NCI-H226 (cell line): ENCODE measurements at regions not wholly inside any gene's neighbourhood (a gene's known extent, or its start where the extent isn't known, plus 50 kb on each side); places are given as distances from the start of the nearest gene placed in this dataset.
"Not testable (repeated sequence)": the region's sequence is repeated elsewhere in the genome, so short reads cannot be mapped to it uniquely, and the experiment has no call there.

ENCODE experiments used
- DNase-seq: peaks from one replicate; pipeline ENCODE4 v3.0.0-alpha.2; 2015

DNA sequence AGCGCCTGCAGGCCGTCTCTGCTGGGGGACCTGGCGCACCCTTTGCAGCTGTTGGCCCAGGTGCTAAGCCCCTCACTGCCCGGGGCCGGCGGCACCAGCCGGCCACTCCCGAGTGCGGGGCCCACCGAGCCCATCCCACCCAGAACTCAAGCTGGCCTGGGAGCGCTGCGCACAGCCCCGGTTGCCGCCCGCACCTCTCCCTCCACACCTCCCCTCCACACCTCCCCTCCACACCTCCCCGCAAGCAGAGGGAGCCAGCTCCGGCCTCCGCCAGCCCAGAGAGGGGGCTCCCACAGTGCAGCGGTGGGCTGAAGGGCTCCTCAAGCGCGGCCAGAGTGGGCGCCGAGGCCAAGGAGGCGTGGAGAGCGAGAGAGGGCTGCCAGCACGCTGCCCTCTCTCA, 177.8 kb upstream of the KAZN start:
- no peak for DNase-seq

DNA sequence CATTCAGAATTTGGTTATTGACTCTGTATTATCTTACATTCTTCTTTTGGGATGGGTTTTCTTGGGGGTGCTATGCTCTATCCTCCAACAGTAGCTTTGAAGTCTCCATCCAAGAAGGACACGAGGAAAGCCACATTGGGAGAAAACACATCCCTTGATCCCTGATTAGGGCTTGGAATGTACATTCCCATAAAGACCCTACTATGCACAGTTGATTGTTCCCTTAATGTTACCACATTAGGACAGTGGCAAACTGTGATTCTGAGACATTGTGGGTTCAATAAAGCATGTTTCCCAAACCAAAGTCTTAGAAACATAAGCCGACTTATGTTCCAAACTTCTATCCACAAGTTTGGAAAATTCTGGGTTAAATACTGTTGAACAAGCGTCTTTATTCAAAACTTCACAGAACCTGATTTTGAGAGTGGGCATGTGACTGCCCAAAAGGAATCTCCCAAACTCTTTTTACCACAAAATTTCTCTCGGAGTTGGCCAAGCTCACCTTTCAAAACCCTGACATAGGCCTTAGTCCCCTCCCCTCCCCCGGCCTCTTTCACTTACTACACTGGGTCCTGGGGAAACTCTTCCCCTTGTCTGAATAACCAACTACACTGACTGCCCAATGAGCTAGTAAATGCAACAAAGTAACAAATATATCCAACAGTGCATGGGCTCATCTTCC, 177.0 kb upstream of the KAZN start:
- no peak for DNase-seq

DNA sequence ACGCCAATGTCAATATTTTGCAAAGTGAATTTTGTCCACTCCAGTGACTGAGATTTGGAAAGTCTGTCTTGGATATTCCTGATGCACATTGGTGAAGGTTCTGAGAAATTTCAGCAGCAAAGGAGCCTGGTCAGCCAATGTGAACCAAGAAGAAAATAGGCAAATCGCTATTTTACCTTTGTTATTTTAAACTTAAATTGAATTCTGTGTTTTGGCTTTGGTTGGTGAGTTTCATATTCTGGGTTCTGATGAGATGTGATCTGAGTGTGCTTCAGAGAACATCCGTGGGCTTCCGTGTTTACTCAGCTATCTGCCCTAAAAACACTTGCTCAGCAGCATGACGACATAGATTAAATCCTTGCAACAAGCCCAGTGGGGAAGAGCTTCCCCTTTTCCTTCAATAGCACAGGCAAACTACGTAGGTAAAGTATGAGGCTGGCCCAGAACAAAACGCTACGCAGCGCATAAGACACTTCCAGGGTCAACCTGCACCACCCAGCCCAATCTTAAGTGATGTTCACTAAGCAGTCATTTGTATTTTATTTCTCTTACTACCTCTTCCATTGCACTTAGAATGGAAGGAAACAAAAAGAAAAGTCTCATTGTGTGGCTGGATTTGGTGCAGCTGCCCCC, 176.4 kb upstream of the KAZN start:
- DNase-seq, result no peak

DNA sequence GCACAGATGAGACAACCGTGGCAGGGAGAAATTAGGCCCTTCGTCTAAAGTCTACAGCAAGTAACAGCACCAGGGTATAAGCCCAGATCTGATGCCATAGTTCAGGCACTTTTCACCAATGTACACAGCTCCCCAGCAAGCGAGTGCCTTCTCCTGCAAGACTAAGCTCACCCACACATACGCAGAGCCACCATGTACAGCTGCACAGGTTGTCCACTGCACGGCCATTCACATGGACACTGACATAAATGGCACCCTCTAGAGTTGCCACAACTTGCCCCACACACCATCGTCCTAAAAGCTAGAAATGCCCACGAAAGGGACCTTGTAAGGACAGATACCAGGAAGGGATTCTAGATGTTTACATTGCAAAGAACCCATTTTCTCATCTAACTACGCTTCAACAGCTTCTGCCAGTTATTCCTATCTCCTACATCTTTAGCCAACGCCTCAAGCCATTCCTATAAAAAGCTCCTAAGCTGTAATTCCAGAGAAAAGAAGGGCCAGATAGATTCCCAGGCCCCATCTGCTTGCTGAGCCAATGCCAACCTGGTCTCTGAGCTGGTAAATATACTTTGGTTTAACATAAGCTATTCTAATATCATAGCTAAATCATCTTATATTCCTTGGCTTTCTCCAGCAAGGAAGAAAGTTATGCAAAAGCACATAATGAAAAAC, 174.0 kb upstream of the KAZN start:
- no peak for DNase-seq

DNA sequence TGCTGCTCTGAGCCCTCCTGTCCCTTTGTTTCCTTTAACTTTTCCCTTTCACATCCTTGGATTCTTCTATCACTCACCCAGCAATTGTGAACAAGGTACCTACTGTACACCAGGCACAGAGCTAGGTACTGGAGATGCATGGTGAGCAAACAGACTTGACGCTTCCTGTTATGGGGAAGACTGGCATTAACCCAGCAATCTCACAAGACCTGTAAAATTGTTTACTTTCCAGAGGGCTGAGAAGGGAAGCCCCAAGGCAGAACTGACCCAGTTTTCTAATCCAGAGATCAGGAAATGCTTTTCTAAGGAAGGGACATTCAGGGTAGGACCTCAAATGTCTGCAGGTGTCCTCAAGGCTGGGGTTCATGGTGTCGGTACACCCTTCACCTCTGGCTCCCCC, 171.6 kb upstream of the KAZN start:
- DNase-seq, result no peak

DNA sequence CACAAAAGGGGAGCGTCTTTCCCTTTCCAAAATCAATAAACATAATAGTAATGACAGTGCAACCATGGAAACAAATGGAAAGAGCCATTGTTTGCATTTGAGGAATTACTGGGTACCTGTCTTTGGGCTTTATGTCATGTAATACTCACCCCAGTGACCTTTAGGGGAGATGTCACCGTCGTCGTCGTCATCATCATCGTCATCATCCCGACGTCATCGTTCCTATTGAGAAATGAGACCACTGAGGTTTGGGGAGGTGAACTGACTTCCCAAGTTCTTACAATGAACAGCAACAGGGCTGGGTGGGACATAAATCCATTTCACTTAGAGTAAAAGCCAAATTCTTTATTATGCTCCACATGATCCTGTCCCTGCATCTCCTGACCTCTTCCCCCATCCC, 168.9 kb upstream of the KAZN start:
- no peak for DNase-seq

DNA sequence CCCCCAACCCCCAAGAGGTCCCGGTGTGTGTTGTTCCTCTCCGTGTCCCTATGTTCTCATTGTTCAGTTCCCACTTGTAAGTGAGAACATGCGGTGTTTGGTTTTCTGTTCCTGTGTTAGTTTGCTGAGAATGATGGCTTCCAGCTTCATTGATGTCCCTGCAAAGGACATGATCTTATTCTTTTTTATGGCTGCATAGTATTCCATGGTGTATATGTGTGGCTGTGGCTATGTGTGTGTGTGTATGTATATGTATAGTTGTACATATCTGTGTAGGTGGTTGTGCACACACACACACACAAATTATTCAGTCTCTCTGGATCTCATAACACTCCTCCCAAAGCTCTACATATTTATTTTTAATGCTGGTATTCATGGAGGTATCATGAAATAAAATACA, 165.8 kb upstream of the KAZN start:
- DNase-seq, result not testable (repeated sequence)

DNA sequence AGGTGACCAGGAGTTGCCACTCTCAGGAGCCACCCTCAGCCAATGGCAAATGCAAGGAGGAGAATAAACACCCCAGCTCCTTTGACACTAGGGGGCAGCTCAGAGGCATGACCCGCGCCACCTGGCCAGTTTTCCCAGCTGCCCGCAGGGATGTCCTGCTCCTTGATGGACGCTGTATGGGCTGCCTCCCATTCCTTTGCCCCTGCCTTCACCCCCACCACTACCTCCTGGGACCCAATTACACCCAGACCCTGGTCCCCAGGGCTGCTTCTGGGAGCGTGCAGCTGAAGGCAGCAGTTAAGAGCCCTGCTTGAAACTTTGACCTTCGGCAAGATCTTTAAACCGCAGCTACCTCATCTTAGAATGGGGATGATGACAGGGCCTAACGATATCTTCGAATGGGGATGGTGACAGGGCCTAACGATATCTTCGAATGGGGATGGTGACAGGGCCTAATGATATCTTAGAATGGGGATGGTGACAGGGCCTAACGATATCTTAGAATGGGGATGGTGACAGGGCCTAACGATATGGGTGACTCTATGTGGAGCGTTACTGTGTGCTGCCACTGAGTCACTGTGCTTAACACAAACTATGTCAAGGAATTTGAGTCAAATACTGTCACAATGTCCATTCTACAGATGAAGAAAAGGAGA, 163.0 kb upstream of the KAZN start:
- DNase-seq, result no peak

DNA sequence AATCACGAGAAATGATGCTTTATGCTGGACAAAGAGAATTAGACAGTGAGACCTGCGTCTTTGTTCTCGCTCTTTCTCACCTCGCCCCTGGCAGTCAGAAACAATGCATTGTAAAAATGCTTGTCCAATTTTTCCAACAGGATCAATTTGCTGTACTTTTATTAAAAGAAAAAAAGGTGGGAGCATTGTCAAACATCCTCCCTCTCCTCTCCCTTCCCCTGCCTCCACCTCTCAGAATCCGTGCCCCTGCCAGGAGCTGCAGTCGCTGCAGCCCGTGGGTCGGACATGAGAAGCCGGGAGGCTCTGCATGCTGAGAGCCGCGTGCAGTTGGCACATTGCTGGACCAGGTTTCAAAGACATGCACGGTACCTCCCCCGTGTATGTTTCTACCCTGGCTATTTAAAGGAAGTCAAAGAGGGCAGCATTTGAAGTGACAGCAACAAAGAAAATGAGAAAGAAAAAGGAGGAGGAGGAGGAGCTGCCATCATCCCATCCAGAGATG, 161.0 kb upstream of the KAZN start:
- DNase-seq, result no peak

DNA sequence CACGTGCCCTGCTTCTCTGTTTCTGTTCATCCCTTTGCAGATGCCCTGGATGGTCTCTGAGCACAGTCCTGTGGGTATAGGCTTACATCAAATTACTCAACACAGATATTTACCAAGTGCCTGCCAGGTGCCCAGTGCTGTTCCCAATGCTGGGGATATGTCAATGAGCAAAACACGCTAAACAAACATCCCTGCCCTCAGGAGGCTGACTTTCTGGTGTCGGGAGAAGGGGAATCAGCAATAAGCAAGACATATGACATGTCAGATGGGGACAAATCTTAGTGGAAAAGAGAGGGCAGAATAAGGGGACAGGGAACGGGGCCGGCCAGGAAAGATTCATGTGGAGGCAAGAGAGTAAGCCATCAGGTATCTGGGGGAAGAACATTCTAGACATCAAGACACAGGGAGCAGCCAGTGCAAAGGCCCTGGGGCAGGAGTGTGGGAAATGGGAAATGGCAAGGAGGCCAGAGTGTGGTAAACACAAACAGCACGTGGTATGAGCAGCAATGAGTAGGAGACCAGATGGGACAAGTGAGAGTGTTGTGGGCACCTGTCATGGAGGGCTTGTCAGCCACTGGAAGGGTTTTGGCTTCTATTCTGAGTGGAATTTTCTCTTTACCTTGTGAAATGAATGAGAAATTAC, 160.2 kb upstream of the KAZN start:
- DNase-seq, result no peak

DNA sequence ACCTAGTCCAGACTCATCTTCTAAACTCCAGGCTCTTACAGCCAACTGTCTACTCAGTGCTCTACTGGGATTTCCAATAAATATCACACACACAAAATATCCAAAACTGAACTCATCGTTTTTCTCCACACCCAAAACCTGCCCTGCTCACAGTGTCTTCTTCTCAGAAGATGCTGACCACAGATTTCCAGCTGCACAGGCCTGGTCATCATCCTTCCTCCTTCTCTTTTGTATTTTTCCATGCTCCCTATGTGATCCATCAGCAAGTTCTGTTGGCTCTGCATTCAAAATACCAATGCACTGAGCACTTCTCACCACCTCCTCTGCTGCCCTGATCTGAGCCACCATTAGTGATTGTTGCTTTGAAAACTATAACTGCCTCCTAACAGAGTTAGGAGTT, 159.5 kb upstream of the KAZN start:
- no peak for DNase-seq

DNA sequence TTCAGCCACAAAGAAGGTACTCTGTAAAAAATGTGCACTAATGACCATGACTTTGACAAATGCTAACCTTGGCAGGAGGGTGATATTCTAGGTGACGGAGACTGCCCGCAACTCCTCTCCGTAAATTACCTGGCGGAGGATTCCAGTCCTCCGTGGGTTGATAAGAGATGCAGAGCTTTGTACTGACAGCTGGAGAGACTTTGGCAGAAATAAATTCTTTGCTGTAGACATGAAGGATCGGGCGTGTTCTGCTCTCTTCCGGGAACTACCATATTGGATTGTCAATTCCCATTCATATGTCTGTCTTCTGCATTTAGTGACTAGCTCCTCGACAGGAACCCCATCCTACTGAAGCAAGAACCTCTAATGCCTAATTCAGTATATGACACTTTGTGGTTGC, 158.3 kb upstream of the KAZN start:
- no peak for DNase-seq

DNA sequence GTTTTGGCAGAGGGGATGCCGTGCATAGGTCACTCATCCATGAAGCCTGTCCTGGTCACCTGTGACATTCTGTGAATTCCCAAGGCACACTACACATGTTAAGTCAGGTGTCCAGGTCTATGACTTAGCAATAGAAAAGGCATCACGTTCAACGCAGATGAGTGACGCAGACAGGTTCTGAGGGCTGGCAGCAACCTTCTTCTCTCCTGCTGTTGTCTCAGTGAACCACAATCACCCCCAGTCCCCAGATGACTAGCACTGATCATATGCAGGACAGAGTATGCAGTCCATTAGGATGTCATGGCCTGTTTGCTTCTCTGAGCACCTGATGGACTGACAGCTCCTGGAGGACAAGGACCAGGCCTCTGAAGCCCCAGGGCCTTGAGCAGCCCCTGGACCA, 157.8 kb upstream of the KAZN start:
- DNase-seq, result no peak

DNA sequence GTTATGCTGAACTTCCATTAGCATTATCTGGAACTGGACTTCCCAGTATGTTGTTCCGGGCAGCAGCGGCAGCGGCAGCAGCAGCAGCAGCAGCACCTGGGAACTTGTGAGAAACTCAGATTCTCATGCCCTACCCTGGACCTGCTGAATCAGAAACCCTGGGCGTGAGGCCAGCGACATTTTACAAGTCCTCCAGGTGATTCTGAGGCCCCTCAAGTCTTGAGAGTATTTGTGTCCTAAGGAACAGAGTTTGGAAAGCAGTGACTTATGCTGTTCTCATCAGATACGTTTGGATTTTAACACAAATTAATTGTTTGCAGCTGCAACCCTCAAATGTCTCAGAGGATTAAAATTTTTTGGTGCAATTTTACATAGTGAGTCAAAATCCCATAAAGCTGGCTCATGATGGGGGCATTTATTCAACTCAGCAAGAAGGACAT, 157.2 kb upstream of the KAZN start:
- no peak for DNase-seq

DNA sequence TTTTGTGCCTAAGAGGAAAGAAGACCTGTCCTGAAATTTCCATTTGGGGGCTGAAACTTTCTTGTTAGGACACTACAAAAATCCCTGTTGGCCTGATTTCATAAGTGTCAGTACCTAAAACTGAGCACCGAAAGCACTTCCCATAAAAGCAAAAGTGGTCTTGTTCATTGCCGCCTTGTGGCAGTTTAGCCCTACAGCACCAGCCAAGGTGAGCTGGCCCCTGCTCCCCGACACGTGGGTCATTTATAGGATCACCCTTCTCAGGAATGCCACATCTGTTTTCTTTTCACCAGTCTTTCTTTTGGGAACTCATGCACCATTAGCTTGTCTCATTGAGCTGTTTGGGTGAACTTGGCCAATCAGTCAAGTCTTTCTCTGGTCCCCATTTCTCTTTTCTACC, 155.8 kb upstream of the KAZN start:
- no peak for DNase-seq

DNA sequence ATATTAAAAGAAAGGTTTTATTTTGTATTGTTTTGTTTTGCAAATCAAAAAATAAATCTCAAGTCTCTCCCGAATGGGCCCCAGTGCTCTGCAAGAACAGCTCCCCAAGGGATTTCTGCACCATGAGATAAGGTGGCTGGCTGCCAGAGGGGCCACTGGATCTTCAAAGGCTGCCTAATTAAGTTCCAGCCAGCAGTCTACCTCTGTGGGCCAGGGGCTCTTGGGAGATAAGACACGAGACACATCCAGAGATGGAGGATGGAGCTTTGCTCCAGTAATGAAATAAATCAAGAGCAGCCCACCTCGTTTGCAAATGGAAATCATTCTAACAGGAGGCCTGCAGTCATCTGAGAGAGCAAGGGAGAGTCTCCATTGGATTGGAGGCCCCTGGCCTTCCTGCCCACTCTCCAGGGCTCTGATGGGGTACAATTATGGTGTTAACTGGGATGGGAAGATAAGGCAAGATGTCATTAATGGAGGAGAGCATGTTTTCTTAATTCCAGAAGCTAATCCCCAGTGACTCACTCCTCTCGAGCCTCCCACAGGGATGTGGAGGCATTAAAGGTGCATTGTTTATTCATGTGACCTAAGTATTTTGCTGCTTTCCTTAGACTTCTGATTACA, 155.2 kb upstream of the KAZN start:
- no peak for DNase-seq

DNA sequence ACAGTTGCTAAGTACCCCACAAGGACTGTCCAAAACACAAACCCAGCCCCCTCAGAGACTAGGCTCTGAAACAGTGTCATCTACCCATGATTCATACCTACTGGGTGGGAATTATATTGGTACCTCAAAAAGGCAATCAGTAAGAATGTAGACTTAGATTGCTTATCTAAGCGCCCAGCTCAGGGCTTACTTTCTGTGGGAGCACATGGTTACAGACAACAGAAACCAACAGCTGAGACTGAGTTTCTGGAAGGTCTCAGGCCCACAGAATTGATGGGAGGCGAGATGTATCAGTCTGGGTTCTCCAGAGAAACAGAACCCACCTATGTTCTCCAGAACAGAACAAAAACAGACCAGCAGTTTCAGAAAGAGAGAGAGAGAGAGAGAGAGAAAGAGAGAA, 147.3 kb upstream of the KAZN start:
- no peak for DNase-seq

DNA sequence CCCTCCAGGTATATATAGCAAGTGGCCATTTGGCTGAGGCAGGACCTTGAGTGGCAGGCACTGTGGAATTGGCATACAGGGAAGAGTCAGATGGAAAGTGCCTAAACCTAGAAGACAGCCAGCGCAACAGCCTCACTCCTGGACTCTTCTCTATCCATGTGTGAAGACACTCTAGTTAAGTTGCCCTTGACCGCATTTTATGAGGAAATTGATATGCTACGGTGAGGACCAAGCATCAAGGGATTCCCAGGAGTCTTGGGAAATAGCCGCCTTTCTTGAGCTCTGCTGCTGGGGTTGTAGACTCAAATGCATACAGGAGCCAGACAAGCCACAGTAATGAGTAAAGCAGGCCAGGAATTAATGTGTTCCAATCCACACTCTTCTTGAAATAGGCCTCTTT, 145.9 kb upstream of the KAZN start:
- DNase-seq, result no peak

DNA sequence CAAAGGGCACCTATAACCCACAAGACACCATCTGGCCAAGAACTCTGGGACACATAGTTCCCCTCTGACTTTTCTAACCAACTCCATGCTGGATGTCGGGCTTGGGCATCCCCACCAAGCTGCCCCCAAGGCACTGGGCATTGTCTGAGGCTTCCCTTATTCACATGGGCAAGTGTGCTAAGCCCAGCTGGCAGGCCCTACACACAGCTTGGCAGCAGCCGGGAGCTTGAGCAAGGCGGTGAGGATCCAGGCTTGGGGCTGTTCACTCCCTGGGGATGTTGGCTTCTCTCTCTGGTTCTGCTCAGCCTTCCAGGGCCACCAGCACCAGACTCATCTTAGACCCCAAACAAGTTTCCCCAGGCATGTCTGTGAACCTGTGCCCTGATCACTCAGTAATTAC, 138.3 kb upstream of the KAZN start:
- DNase-seq, result no peak

DNA sequence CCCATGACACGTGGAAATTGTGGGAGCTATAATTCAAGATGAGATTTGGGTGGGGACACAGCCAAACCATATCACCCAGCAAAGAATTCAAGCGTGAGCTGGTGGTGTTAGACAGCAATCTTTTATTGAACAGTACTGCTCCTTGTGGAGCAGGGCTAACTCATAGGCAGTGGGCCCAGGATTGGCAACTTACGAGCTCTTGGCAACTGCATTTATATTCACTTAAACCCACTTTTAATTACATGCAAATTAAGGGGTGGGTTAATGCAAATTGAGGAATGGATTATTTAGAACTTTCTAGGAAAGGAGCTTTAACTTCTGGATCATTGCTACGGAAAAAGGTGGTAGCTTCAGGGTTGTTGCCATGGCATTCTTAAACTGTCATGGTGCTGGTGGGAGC, 135.6 kb upstream of the KAZN start:
- DNase-seq, result no peak

DNA sequence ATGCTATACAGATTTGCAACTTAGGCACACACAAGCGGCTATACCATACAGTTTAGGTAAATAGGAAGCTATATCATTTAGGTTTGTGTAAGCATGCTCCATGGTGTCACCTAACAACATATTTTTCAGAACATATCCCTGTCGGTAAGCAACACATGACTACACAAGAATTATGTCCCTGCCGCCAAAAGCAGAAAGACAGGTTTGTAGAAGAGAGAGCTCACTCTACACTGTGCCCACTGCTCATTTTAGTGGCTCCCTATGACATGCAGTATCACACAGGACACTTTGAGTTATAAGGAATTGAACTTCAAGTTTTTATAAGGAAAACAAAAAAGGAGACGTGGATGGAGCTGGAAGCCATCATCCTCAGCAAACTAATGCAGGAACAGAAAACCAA, 132.5 kb upstream of the KAZN start:
- no peak for DNase-seq

DNA sequence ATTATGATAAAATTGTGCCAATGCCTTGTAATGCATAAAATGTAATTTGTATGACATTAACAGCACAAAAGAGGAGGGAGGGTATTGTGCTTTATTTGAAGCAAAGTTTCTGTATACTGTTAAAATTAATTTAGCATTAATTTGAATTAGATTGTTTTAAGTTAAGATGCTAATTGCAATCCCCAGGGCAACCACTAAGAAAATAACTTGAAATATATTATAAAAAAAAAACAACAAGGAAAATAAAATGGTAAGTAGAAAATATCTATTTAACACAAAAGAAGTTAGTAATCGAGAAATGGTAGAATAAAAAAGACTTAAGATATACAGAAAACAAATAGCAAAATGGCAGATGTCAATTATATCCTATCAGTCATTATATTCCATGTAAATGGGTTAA, 131.4 kb upstream of the KAZN start:
- DNase-seq, result no peak

DNA sequence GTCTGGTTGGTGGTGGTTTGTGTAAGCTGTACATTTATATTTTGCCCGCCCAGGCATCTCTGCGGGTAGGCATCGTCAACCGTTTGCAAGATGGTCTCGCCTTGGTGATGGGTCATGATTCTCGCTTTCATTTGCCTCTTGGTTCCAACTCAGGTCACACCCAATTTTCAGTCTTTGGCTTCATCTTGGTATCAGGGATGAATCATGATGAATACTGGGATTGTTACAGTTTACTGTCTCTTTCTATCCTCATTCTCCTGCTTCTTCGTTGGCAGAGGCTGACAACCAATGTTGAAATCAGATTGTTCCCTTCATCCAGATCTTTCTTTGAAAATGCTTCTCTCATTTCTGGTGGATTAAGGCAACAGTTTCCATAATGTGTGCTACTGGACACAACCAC, 129.7 kb upstream of the KAZN start:
- DNase-seq, result no peak
